ENCODE measurements at regions not wholly inside any gene's neighbourhood (a gene's known extent, or its start where the extent isn't known, plus 50 kb on each side); places are given as distances from the start of the nearest gene placed in this dataset.
"Not testable (repeated sequence)": the region's sequence is repeated elsewhere in the genome, so short reads cannot be mapped to it uniquely, and the experiment has no call there.

- no peaks in the 10 kb centered on the region for H3K79me2 ChIP-seq (ENCODE audit: control insufficient read depth, insufficient read depth, low read length, unreplicated experiment)
- H3K4me1 ChIP-seq (ENCODE audit: control insufficient read depth, insufficient read depth, low read length, unreplicated experiment): no peaks in the 10 kb centered on the region
- no peaks in the 10 kb centered on the region for H3K27me3 ChIP-seq (ENCODE audit: insufficient read depth, low read length)
- H2AFZ ChIP-seq (ENCODE audit: low read length, unreplicated experiment): no peak overlapping the region
- no peaks in the 10 kb centered on the region for H3K36me3 ChIP-seq (ENCODE audit: insufficient read depth, low read length)
- no peak overlapping the region for H3K4me3 ChIP-seq (ENCODE audit: low read depth, low read length)
- H3K27ac ChIP-seq (ENCODE audit: low read depth, low read length): no peak overlapping the region
These were observed 163.9 kb upstream of the NT5E start for GRCh38 chr6:85285934-85286333.

GRCh38 chr6:85285114-85285513, 164.8 kb upstream of the NT5E start:
- no peak overlapping the region for H3K4me3 ChIP-seq (ENCODE audit: low read depth, low read length)
- H3K79me2 ChIP-seq (ENCODE audit: control insufficient read depth, insufficient read depth, low read length, unreplicated experiment): no peaks in the 10 kb centered on the region
- H3K27me3 ChIP-seq (ENCODE audit: insufficient read depth, low read length): no peaks in the 10 kb centered on the region
- H3K36me3 ChIP-seq (ENCODE audit: insufficient read depth, low read length): no peaks in the 10 kb centered on the region
- H3K27ac ChIP-seq (ENCODE audit: low read depth, low read length): no peak overlapping the region
- H2AFZ ChIP-seq (ENCODE audit: low read length, unreplicated experiment): no peak overlapping the region
- H3K4me1 ChIP-seq (ENCODE audit: control insufficient read depth, insufficient read depth, low read length, unreplicated experiment): no peaks in the 10 kb centered on the region

GRCh38 chr6:85283436-85283835, 166.4 kb upstream of the NT5E start:
- Histone ChIP-seq H3K79me2 (ENCODE audit: control insufficient read depth, insufficient read depth, low read length, unreplicated experiment) (no peaks in the 10 kb centered on the region), H3K27me3 (ENCODE audit: insufficient read depth, low read length) (no peaks in the 10 kb centered on the region), H3K36me3 (ENCODE audit: insufficient read depth, low read length) (no peaks in the 10 kb centered on the region), H3K4me1 (ENCODE audit: control insufficient read depth, insufficient read depth, low read length, unreplicated experiment) (no peaks in the 10 kb centered on the region), H3K27ac (ENCODE audit: low read depth, low read length) (no peak overlapping the region), H3K4me3 (ENCODE audit: low read depth, low read length) (no peak overlapping the region), H2AFZ (ENCODE audit: low read length, unreplicated experiment) (no peak overlapping the region)

- Histone ChIP-seq H3K27ac (ENCODE audit: low read depth, low read length) (no peak overlapping the region), H3K36me3 (ENCODE audit: insufficient read depth, low read length) (no peaks in the 10 kb centered on the region), H3K79me2 (ENCODE audit: control insufficient read depth, insufficient read depth, low read length, unreplicated experiment) (no peaks in the 10 kb centered on the region), H3K27me3 (ENCODE audit: insufficient read depth, low read length) (no peaks in the 10 kb centered on the region), H3K4me1 (ENCODE audit: control insufficient read depth, insufficient read depth, low read length, unreplicated experiment) (no peaks in the 10 kb centered on the region), H3K4me3 (ENCODE audit: low read depth, low read length) (no peak overlapping the region), H2AFZ (ENCODE audit: low read length, unreplicated experiment) (no peak overlapping the region)
These were observed 171.3 kb upstream of the NT5E start for GRCh38 chr6:85278466-85279035.

- not testable (repeated sequence) for H3K27ac ChIP-seq (ENCODE audit: low read depth, low read length); H2AFZ ChIP-seq (ENCODE audit: low read length, unreplicated experiment)
These were observed 173.9 kb upstream of the NT5E start for GRCh38 chr6:85276026-85276425.

GRCh38 chr6:85275338-85275985, 174.4 kb upstream of the NT5E start:
- Histone ChIP-seq H3K27ac (ENCODE audit: low read depth, low read length) (no peak overlapping the region), H3K27me3 (ENCODE audit: insufficient read depth, low read length) (no peaks in the 10 kb centered on the region), H3K4me1 (ENCODE audit: control insufficient read depth, insufficient read depth, low read length, unreplicated experiment) (no peaks in the 10 kb centered on the region), H3K4me3 (ENCODE audit: low read depth, low read length) (no peak overlapping the region), H2AFZ (ENCODE audit: low read length, unreplicated experiment) (no peak overlapping the region), H3K79me2 (ENCODE audit: control insufficient read depth, insufficient read depth, low read length, unreplicated experiment) (no peaks in the 10 kb centered on the region), H3K36me3 (ENCODE audit: insufficient read depth, low read length) (no peaks in the 10 kb centered on the region)

More at GRCh38 chr6:85276026-85276425, 173.9 kb upstream of the NT5E start:
- not testable (repeated sequence) for H3K27me3 ChIP-seq (ENCODE audit: insufficient read depth, low read length); H3K79me2 ChIP-seq (ENCODE audit: control insufficient read depth, insufficient read depth, low read length, unreplicated experiment); H3K4me1 ChIP-seq (ENCODE audit: control insufficient read depth, insufficient read depth, low read length, unreplicated experiment); H3K36me3 ChIP-seq (ENCODE audit: insufficient read depth, low read length); H3K4me3 ChIP-seq (ENCODE audit: low read depth, low read length)

- Histone ChIP-seq H3K27me3 (ENCODE audit: insufficient read depth, low read length) (no peaks in the 10 kb centered on the region), H3K79me2 (ENCODE audit: control insufficient read depth, insufficient read depth, low read length, unreplicated experiment) (no peaks in the 10 kb centered on the region), H2AFZ (ENCODE audit: low read length, unreplicated experiment) (no peak overlapping the region), H3K27ac (ENCODE audit: low read depth, low read length) (no peak overlapping the region), H3K36me3 (ENCODE audit: insufficient read depth, low read length) (no peaks in the 10 kb centered on the region), H3K4me1 (ENCODE audit: control insufficient read depth, insufficient read depth, low read length, unreplicated experiment) (no peaks in the 10 kb centered on the region), H3K4me3 (ENCODE audit: low read depth, low read length) (no peak overlapping the region)
These were observed 176.0 kb upstream of the NT5E start for GRCh38 chr6:85273870-85274269.

- Histone ChIP-seq H3K4me3 (ENCODE audit: low read depth, low read length) (no peak overlapping the region), H3K4me1 (ENCODE audit: control insufficient read depth, insufficient read depth, low read length, unreplicated experiment) (no peaks in the 10 kb centered on the region), H3K27ac (ENCODE audit: low read depth, low read length) (no peak overlapping the region), H3K27me3 (ENCODE audit: insufficient read depth, low read length) (no peaks in the 10 kb centered on the region), H3K36me3 (ENCODE audit: insufficient read depth, low read length) (no peaks in the 10 kb centered on the region), H2AFZ (ENCODE audit: low read length, unreplicated experiment) (no peak overlapping the region), H3K79me2 (ENCODE audit: control insufficient read depth, insufficient read depth, low read length, unreplicated experiment) (no peaks in the 10 kb centered on the region)
These were observed 176.8 kb upstream of the NT5E start for GRCh38 chr6:85273046-85273445.

GRCh38 chr6:85272592-85272991, 177.3 kb upstream of the NT5E start:
- Histone ChIP-seq H3K36me3 (ENCODE audit: insufficient read depth, low read length) (no peaks in the 10 kb centered on the region), H3K27me3 (ENCODE audit: insufficient read depth, low read length) (no peaks in the 10 kb centered on the region), H3K4me3 (ENCODE audit: low read depth, low read length) (no peak overlapping the region), H2AFZ (ENCODE audit: low read length, unreplicated experiment) (no peak overlapping the region), H3K27ac (ENCODE audit: low read depth, low read length) (no peak overlapping the region), H3K4me1 (ENCODE audit: control insufficient read depth, insufficient read depth, low read length, unreplicated experiment) (no peaks in the 10 kb centered on the region), H3K79me2 (ENCODE audit: control insufficient read depth, insufficient read depth, low read length, unreplicated experiment) (no peaks in the 10 kb centered on the region)

- H3K27ac ChIP-seq (ENCODE audit: low read depth, low read length): no peak overlapping the region
- H3K27me3 ChIP-seq (ENCODE audit: insufficient read depth, low read length): peaks cover 18% of the 10 kb centered on the region
- no peak overlapping the region for H2AFZ ChIP-seq (ENCODE audit: low read length, unreplicated experiment)
- H3K36me3 ChIP-seq (ENCODE audit: insufficient read depth, low read length): no peaks in the 10 kb centered on the region
- H3K4me3 ChIP-seq (ENCODE audit: low read depth, low read length): no peak overlapping the region
- H3K79me2 ChIP-seq (ENCODE audit: control insufficient read depth, insufficient read depth, low read length, unreplicated experiment): no peaks in the 10 kb centered on the region
- no peaks in the 10 kb centered on the region for H3K4me1 ChIP-seq (ENCODE audit: control insufficient read depth, insufficient read depth, low read length, unreplicated experiment)
These were observed 187.3 kb upstream of the NT5E start for GRCh38 chr6:85262621-85263020.

- no peak overlapping the region for H3K27ac ChIP-seq (ENCODE audit: low read depth, low read length)
- H3K4me3 ChIP-seq (ENCODE audit: low read depth, low read length): no peak overlapping the region
- H3K27me3 ChIP-seq (ENCODE audit: insufficient read depth, low read length): peaks cover 18% of the 10 kb centered on the region
- no peaks in the 10 kb centered on the region for H3K36me3 ChIP-seq (ENCODE audit: insufficient read depth, low read length)
- H3K79me2 ChIP-seq (ENCODE audit: control insufficient read depth, insufficient read depth, low read length, unreplicated experiment): no peaks in the 10 kb centered on the region
- H2AFZ ChIP-seq (ENCODE audit: low read length, unreplicated experiment): no peak overlapping the region
- no peaks in the 10 kb centered on the region for H3K4me1 ChIP-seq (ENCODE audit: control insufficient read depth, insufficient read depth, low read length, unreplicated experiment)
These were observed 188.6 kb upstream of the NT5E start for GRCh38 chr6:85261271-85261670.

Measured in ACC112 (cell line).